ENCODE measurements at regions not wholly inside any gene's neighbourhood (a gene's known extent, or its start where the extent isn't known, plus 50 kb on each side); places are given as distances from the start of the nearest gene placed in this dataset.

DNA sequence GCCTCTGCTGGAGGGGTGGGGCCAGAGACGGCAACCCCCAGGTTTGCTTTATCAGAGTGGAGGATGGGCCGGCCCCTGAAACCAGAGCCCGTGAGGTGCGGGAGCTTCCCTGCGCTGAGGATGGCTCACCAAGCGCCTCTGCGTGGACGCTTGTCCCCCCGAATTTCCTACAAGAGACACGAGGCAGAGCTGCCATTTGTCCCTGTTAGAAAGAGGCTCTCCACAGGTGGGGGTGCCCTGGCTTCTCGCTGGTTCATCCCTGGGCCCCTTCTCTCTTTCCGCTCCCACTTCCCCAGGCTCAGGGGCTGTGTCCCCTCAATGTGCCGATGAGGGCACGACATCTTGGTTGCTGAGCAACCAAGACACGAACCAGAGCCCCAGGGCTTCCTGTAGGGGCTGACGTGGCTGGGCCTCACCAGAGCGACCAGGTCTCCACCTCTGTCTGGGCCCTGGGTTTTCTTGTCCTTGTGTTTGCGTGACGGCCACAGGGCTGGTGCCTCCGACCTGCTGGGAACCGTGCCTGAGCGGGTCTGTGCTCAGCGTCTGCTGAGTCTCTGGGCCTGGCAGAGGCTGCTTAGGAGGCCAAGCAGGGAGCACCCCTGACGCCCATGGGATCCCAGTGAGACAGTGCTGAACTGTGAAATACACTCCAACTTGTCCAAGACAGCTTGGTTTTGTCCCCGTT is 119.6 kb upstream of the COL5A1 start:
- intact Hi-C loops (cut with micrococcal nuclease; ENCODE audit: unreplicated experiment) = no loop called here
- DNase-seq (ENCODE audit: low spot score) = no peak
- H3K27me3 ChIP-seq (replicated peaks; ENCODE audit: insufficient read depth, low read depth, low read length, poor library complexity) = no peaks in the 10 kb centered on the region
- H3K27ac ChIP-seq (ENCODE audit: low read depth, low read length, poor library complexity, severe bottlenecking) = no peak overlapping the region
- no peaks in the 10 kb centered on the region for H3K4me1 ChIP-seq (ENCODE audit: insufficient read depth, low read length, poor library complexity, severe bottlenecking)
- POLR2A ChIA-PET (ENCODE audit: low non-redundant PET) = no interaction called here
- H3K4me3 ChIP-seq (ENCODE audit: low read depth, low read length, poor library complexity, severe bottlenecking) = no peak overlapping the region
- no peak for TF ChIP-seq EZH2 (IDR thresholded peaks at IDR 0.05; ENCODE audit: borderline replicate concordance, low read depth, low read length, poor library complexity, severe bottlenecking)
- TF ChIP-seq, protein P1, sequence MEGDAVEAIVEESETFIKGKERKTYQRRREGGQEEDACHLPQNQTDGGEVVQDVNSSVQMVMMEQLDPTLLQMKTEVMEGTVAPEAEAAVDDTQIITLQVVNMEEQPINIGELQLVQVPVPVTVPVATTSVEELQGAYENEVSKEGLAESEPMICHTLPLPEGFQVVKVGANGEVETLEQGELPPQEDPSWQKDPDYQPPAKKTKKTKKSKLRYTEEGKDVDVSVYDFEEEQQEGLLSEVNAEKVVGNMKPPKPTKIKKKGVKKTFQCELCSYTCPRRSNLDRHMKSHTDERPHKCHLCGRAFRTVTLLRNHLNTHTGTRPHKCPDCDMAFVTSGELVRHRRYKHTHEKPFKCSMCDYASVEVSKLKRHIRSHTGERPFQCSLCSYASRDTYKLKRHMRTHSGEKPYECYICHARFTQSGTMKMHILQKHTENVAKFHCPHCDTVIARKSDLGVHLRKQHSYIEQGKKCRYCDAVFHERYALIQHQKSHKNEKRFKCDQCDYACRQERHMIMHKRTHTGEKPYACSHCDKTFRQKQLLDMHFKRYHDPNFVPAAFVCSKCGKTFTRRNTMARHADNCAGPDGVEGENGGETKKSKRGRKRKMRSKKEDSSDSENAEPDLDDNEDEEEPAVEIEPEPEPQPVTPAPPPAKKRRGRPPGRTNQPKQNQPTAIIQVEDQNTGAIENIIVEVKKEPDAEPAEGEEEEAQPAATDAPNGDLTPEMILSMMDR (conservative IDR thresholded peaks at IDR 0.05; ENCODE audit: low read depth, low read length) = no peak
- CTCF ChIA-PET = interaction anchor here (0.6 kb wide), 1 partner anchor 64 kb away, joined by 3 read pairs; no protein-coding TSS in a partner anchor
- no peaks in the 10 kb centered on the region for H3K36me3 ChIP-seq (ENCODE audit: insufficient read depth, low read length, poor library complexity, severe bottlenecking)
- H3K9me3 ChIP-seq (ENCODE audit: low read depth, low read length, poor library complexity, severe bottlenecking) = no peaks in the 10 kb centered on the region
- no TSS peak for BruUV-seq (replicated peaks)

DNA sequence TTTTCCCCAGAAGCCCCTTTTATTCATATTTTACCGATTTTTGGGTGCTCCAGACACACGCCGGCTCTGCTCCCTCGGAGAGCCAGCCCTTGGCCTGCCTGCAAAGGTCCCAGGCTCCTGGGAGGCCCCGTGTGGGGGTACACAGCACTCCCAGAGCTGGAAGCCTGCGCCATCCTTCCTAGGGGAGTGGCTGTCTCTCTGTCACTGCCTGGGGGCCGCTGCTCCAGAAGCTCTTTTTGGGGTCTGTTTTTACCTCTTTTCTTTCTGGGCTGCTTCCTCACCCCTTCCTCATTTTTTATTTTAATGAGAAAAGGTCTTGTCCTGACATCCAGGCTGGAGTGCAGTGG is 119.1 kb upstream of the COL5A1 start:
- ChIA-PET CTCF (no interaction called here), POLR2A (ENCODE audit: low non-redundant PET) (no interaction called here)
- BruUV-seq (replicated peaks) = no TSS peak
- no peaks in the 10 kb centered on the region for H3K27me3 ChIP-seq (replicated peaks; ENCODE audit: insufficient read depth, low read depth, low read length, poor library complexity)
- DNase-seq (ENCODE audit: low spot score) = no peak
- no peaks in the 10 kb centered on the region for H3K4me1 ChIP-seq (ENCODE audit: insufficient read depth, low read length, poor library complexity, severe bottlenecking)
- intact Hi-C loops (cut with micrococcal nuclease; ENCODE audit: unreplicated experiment) = no loop called here
- no peaks in the 10 kb centered on the region for H3K9me3 ChIP-seq (ENCODE audit: low read depth, low read length, poor library complexity, severe bottlenecking)
- no peak overlapping the region for H3K27ac ChIP-seq (ENCODE audit: low read depth, low read length, poor library complexity, severe bottlenecking)
- TF ChIP-seq, protein P1 (conservative IDR thresholded peaks at IDR 0.05; ENCODE audit: low read depth, low read length) = no peak
- no peak for TF ChIP-seq EZH2 (IDR thresholded peaks at IDR 0.05; ENCODE audit: borderline replicate concordance, low read depth, low read length, poor library complexity, severe bottlenecking)
- H3K36me3 ChIP-seq (ENCODE audit: insufficient read depth, low read length, poor library complexity, severe bottlenecking) = no peaks in the 10 kb centered on the region
- H3K4me3 ChIP-seq (ENCODE audit: low read depth, low read length, poor library complexity, severe bottlenecking) = no peak overlapping the region

DNA sequence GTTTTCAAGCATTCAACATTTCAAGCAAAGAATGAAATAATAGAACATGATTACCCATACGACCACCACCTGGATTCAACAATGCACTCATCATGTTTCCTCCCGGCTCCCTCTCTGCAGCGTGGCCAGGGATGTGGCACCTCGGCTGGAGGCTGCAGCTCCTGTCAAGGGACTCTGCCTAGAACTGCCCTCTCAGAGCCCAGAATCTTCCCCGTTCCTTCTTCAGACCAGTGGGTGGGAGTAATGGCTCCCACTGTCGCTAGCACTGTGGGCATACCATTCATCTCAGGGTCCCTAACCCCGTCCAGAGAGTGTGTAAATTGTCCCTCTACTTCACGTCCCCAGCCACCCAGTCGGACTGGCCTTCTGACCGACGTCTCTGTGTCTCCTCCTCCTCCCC is 118.6 kb upstream of the COL5A1 start:
- no peaks in the 10 kb centered on the region for H3K27me3 ChIP-seq (replicated peaks; ENCODE audit: insufficient read depth, low read depth, low read length, poor library complexity)
- BruUV-seq (replicated peaks) = no TSS peak
- ChIA-PET POLR2A (ENCODE audit: low non-redundant PET) (no interaction called here), CTCF (no interaction called here)
- no peaks in the 10 kb centered on the region for H3K4me1 ChIP-seq (ENCODE audit: insufficient read depth, low read length, poor library complexity, severe bottlenecking)
- no peak for DNase-seq (ENCODE audit: low spot score)
- H3K4me3 ChIP-seq (ENCODE audit: low read depth, low read length, poor library complexity, severe bottlenecking) = no peak overlapping the region
- no peak overlapping the region for H3K27ac ChIP-seq (ENCODE audit: low read depth, low read length, poor library complexity, severe bottlenecking)
- H3K36me3 ChIP-seq (ENCODE audit: insufficient read depth, low read length, poor library complexity, severe bottlenecking) = no peaks in the 10 kb centered on the region
- intact Hi-C loops (cut with micrococcal nuclease; ENCODE audit: unreplicated experiment) = no loop called here
- no peaks in the 10 kb centered on the region for H3K9me3 ChIP-seq (ENCODE audit: low read depth, low read length, poor library complexity, severe bottlenecking)
- TF ChIP-seq, protein P1 (conservative IDR thresholded peaks at IDR 0.05; ENCODE audit: low read depth, low read length) = no peak
- no peak for TF ChIP-seq EZH2 (IDR thresholded peaks at IDR 0.05; ENCODE audit: borderline replicate concordance, low read depth, low read length, poor library complexity, severe bottlenecking)
